Coronary artery (tissue), 2 donors: ENCODE measurements at regions not wholly inside any gene's neighbourhood (a gene's known extent, or its start where the extent isn't known, plus 50 kb on each side); places are given as distances from the start of the nearest gene placed in this dataset.
"Not testable (repeated sequence)": the region's sequence is repeated elsewhere in the genome, so short reads cannot be mapped to it uniquely, and the experiment has no call there.

ENCODE experiments used
- DNase-seq: peaks from one replicate; pipeline ENCODE4 v3.0.0-alpha.2; 2017; ENCODE audit warnings: low spot score
- H3K27ac ChIP-seq, 2 donors: fragments of 200-600 bp; sonication (generic); one replicate each; pipeline ENCODE4 v1.5.1; 2016 to 2019
- H3K4me3 ChIP-seq: fragments of 200-600 bp; sonication (generic); 2 replicates; pipeline ENCODE4 v1.5.1; 2016; ENCODE audit warnings: mild to moderate bottlenecking, moderate library complexity
- CTCF ChIP-seq: fragments of 200-600 bp; sonication (generic); IDR thresholded peaks from one replicate; pipeline ENCODE4 v1.5.1; 2019; ENCODE audit warnings: antibody characterized with exemption

- H3K27ac ChIP-seq, DNase-seq, H3K4me3 ChIP-seq: not testable (repeated sequence)
These were observed 109.4 kb upstream of the SGIP1 start for GRCh38 chr1:66424530-66424929.

- DNase-seq, result no peak
- no peak for TF ChIP-seq CTCF
- no peak overlapping the region for H3K27ac ChIP-seq
These were observed 107.6 kb upstream of the SGIP1 start for GRCh38 chr1:66426239-66426853.

GRCh38 chr1:66430815-66431214, 103.1 kb upstream of the SGIP1 start:
- not testable (repeated sequence) for DNase-seq, H3K27ac ChIP-seq, H3K4me3 ChIP-seq

More at GRCh38 chr1:66426239-66426853, 107.6 kb upstream of the SGIP1 start:
- no peak overlapping the region for H3K4me3 ChIP-seq

- no peak for TF ChIP-seq CTCF
- DNase-seq, result no peak
- H3K4me3 ChIP-seq, result no peak overlapping the region
- no peak overlapping the region for H3K27ac ChIP-seq
These were observed 102.0 kb upstream of the SGIP1 start for GRCh38 chr1:66431999-66432398.

GRCh38 chr1:66433611-66434010, 100.3 kb upstream of the SGIP1 start:
- no peak for TF ChIP-seq CTCF
- H3K4me3 ChIP-seq, result no peak overlapping the region
- no peak for DNase-seq
- no peak overlapping the region for H3K27ac ChIP-seq

GRCh38 chr1:66434096-66434495, 99.9 kb upstream of the SGIP1 start:
- no peak for DNase-seq
- no peak overlapping the region for H3K27ac ChIP-seq
- no peak for TF ChIP-seq CTCF
- no peak overlapping the region for H3K4me3 ChIP-seq

GRCh38 chr1:66435541-66435940, 98.4 kb upstream of the SGIP1 start:
- Histone ChIP-seq H3K4me3 (no peak overlapping the region), H3K27ac (no peak overlapping the region)
- DNase-seq, result no peak
- TF ChIP-seq CTCF, result no peak

- no peak for TF ChIP-seq CTCF
- Histone ChIP-seq H3K27ac (no peak overlapping the region), H3K4me3 (no peak overlapping the region)
- DNase-seq, result no peak
These were observed 97.4 kb upstream of the SGIP1 start for GRCh38 chr1:66436378-66437135.
